ENCODE measurements at regions not wholly inside any gene's neighbourhood (a gene's known extent, or its start where the extent isn't known, plus 50 kb on each side); places are given as distances from the start of the nearest gene placed in this dataset.
"Not testable (repeated sequence)": the region's sequence is repeated elsewhere in the genome, so short reads cannot be mapped to it uniquely, and the experiment has no call there.

DNA sequence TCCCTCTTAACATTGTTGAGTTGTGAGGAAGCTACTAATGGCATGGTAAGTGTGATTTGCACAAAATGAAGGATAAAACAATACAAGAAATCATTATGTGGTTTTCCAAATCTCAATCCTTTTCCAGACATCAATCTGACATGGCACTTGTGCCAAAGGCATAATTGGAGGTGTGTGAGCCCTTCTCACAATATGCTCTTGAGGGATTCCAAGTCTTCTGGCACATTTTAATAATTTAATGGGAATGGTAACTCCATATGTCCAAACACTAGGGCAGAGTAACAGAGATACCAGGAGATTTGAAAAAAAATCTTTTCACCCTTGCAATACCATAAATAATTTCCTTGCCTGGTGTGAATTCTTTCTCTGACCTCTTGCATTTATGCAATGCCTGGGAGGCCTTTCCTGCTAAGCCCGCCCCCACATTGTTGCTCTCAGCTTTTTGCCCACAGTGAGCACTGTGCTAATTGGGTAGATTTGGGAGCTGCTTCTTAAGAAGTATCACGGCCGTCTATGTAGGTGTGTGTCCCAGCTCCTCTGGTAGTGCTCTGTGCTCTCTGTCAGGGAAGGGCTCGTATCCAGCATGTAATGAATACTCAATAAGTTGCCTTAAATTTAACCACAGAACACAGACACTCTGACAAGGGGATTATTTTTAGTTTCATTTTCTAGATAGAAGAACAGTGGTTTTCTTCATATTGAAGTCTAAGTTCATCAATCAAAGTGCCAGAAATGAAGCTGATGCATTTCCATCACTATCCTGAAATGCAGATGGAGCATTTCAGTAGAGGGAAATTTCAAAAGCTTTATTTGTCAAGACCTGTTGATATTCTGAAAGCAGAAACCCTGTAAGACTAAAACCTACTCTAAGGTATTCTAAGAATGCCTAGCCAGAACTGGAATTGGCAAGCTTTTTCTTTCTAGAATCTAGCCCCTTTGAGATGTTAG, 54.4 kb upstream of the CEP85L start:
- Mint-ChIP-seq H3K9me3 (no peaks in the 10 kb centered on the region), H3K27me3 (ENCODE audit: low read depth) (no peaks in the 10 kb centered on the region), H3K4me3 (peak overlapping the region; percentile 42 to 58 (median 47)), H3K36me3 (ENCODE audit: low read depth) (no peaks in the 10 kb centered on the region), H3K4me1 (peaks cover 51% of the 10 kb centered on the region), H3K27ac (peak overlapping the region; percentile 51 to 98 (median 74))
- TF ChIP-seq CTCF (IDR thresholded peaks at IDR 0.05; ENCODE audit: unreplicated experiment in 3 of 3): no peak

GRCh38 chr6:118704915-118705314, 53.5 kb upstream of the CEP85L start:
- Mint-ChIP-seq H3K4me1 (peaks cover 48% of the 10 kb centered on the region), H3K27me3 (ENCODE audit: low read depth) (no peaks in the 10 kb centered on the region), H3K4me3 (peak overlapping the region in 1 of 3 experiments; percentile 21), H3K9me3 (no peaks in the 10 kb centered on the region), H3K36me3 (ENCODE audit: low read depth) (no peaks in the 10 kb centered on the region), H3K27ac (peak overlapping the region; percentile 51 to 98 (median 74))
- no peak for TF ChIP-seq CTCF (IDR thresholded peaks at IDR 0.05; ENCODE audit: unreplicated experiment in 3 of 3)

GRCh38 chr6:118701260-118701659, 49.9 kb upstream of the CEP85L start:
- not testable (repeated sequence) for H3K27me3 Mint-ChIP-seq (ENCODE audit: low read depth); H3K27ac Mint-ChIP-seq; H3K9me3 Mint-ChIP-seq; H3K4me3 Mint-ChIP-seq; H3K36me3 Mint-ChIP-seq (ENCODE audit: low read depth)
- H3K4me1 Mint-ChIP-seq: peaks cover 16% of the 10 kb centered on the region

Data from nephron (organoid).